SU-DHL-6 (cell line): ENCODE measurements at regions not wholly inside any gene's neighbourhood (a gene's known extent, or its start where the extent isn't known, plus 50 kb on each side); places are given as distances from the start of the nearest gene placed in this dataset.

Experiments
- EZH2phosphoT487 ChIP-seq: fragments of 200-600 bp; sonication (generic), shearing (Covaris generic); conservative IDR thresholded peaks from 2 replicates; pipeline ENCODE4 v1.6.1; 2018; ENCODE audit warnings: mild to moderate bottlenecking, antibody characterized with exemption, low read length, moderate library complexity, mixed read lengths
- TF ChIP-seq, protein P1 (sequence below): fragments of 200-600 bp; sonication (generic); IDR thresholded peaks from one replicate; pipeline ENCODE4 v1.5.1; 2017; ENCODE audit warnings: antibody characterized with exemption, mild to moderate bottlenecking, low read length, moderate library complexity; ENCODE audit not compliant: insufficient read depth, poor library complexity, severe bottlenecking

DNA sequence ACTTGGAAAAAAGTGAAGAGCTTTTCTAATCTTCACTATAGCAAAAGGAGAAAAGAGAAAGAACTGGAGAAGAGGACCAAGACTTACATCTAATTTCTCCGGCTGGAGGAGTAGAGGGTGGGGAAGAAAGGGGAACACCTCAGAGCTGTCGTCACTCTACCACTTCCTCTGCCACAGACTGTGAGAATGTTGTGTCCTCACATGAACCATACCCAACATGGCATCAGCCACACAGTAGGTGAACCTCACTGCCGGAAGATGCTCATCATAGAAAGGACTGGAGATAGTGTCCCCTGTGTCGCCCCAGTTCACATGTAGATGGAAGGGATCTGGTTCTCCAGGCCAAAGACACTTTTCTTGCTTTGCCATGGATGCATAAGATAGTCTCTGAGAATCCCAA lies 604.4 kb upstream of the NOX3 start:
- TF ChIP-seq, protein P1, sequence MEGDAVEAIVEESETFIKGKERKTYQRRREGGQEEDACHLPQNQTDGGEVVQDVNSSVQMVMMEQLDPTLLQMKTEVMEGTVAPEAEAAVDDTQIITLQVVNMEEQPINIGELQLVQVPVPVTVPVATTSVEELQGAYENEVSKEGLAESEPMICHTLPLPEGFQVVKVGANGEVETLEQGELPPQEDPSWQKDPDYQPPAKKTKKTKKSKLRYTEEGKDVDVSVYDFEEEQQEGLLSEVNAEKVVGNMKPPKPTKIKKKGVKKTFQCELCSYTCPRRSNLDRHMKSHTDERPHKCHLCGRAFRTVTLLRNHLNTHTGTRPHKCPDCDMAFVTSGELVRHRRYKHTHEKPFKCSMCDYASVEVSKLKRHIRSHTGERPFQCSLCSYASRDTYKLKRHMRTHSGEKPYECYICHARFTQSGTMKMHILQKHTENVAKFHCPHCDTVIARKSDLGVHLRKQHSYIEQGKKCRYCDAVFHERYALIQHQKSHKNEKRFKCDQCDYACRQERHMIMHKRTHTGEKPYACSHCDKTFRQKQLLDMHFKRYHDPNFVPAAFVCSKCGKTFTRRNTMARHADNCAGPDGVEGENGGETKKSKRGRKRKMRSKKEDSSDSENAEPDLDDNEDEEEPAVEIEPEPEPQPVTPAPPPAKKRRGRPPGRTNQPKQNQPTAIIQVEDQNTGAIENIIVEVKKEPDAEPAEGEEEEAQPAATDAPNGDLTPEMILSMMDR, result no peak
- TF ChIP-seq EZH2phosphoT487, result no peak
